T-helper 1 cell (primary cell): ENCODE measurements at regions not wholly inside any gene's neighbourhood (a gene's known extent, or its start where the extent isn't known, plus 50 kb on each side); places are given as distances from the start of the nearest gene placed in this dataset.

ENCODE experiments used
- DNase-seq, 5 donors: peaks; one replicate each; pipeline ENCODE4 v3.0.0-alpha.2; 2012 to 2020

GRCh38 chr15:59953392-59953883, 50.7 kb upstream of the FOXB1 start:
- no peak for DNase-seq

- DNase-seq = no peak
Observed at GRCh38 chr15:59952960-59953359, 51.2 kb upstream of the FOXB1 start.

GRCh38 chr15:59950603-59951388, 53.3 kb upstream of the FOXB1 start:
- DNase-seq = no peak

GRCh38 chr15:59948924-59949613, 55.0 kb upstream of the FOXB1 start:
- DNase-seq = no peak

GRCh38 chr15:59946084-59946483, 58.0 kb upstream of the FOXB1 start:
- no peak for DNase-seq

GRCh38 chr15:59945036-59945435, 59.1 kb upstream of the FOXB1 start:
- no peak for DNase-seq

GRCh38 chr15:59941612-59942011, 62.5 kb upstream of the FOXB1 start:
- no peak for DNase-seq

GRCh38 chr15:59940928-59941327, 63.2 kb upstream of the FOXB1 start:
- DNase-seq = no peak

GRCh38 chr15:59940456-59940855, 63.7 kb upstream of the FOXB1 start:
- no peak for DNase-seq

- DNase-seq = no peak
Observed at GRCh38 chr15:59936741-59937140, 67.4 kb upstream of the FOXB1 start.

- DNase-seq = no peak
Observed at GRCh38 chr15:59933607-59934006, 70.5 kb upstream of the FOXB1 start.

- peak in 1 of 5 donors; percentile 8 for DNase-seq
Observed at GRCh38 chr15:59931646-59932261, 72.4 kb upstream of the FOXB1 start.

GRCh38 chr15:59924812-59925522, 79.1 kb upstream of the FOXB1 start:
- DNase-seq = no peak

- DNase-seq = no peak
Observed at GRCh38 chr15:59924096-59924495, 80.0 kb upstream of the FOXB1 start.

- DNase-seq = no peak
Observed at GRCh38 chr15:59923508-59923907, 80.6 kb upstream of the FOXB1 start.

- peak in 2 of 5 donors; percentile 3 to 95 for DNase-seq
Observed at GRCh38 chr15:59918994-59919951, 84.8 kb upstream of the FOXB1 start.

GRCh38 chr15:59917504-59918157, 86.5 kb upstream of the FOXB1 start:
- DNase-seq = peak in 4 of 5 donors; percentile 34 to 80 (median 52)

- DNase-seq = no peak
Observed at GRCh38 chr15:59906046-59906445, 98.1 kb upstream of the FOXB1 start.

GRCh38 chr15:59905176-59905575, 98.9 kb upstream of the FOXB1 start:
- no peak for DNase-seq

- DNase-seq = no peak
Observed at GRCh38 chr15:59904450-59905135, 99.5 kb upstream of the FOXB1 start.

- no peak for DNase-seq
Observed at GRCh38 chr15:59896663-59897074, 107.4 kb upstream of the FOXB1 start.
